ENCODE measurements at regions not wholly inside any gene's neighbourhood (a gene's known extent, or its start where the extent isn't known, plus 50 kb on each side); places are given as distances from the start of the nearest gene placed in this dataset.
"Not testable (repeated sequence)": the region's sequence is repeated elsewhere in the genome, so short reads cannot be mapped to it uniquely, and the experiment has no call there.

- DNase-seq (ENCODE audit: low read depth, low spot score) = no peak
- CTCF ChIA-PET = interaction anchor here (1.0 kb wide), 1 partner anchor 270 kb away, joined by 3 read pairs; no protein-coding TSS in a partner anchor
- POLR2A ChIA-PET = no interaction called here
- no peak overlapping the region for H3K4me3 ChIP-seq (ENCODE audit: low read depth, low read length)
- TF ChIP-seq CTCF (IDR thresholded peaks at IDR 0.05; ENCODE audit: insufficient read depth, low read length, missing control alignments) = no peak
These were observed 440.6 kb upstream of the DYNLRB2 start for GRCh38 chr16:80100186-80100585.

- TF ChIP-seq CTCF (IDR thresholded peaks at IDR 0.05; ENCODE audit: insufficient read depth, low read length, missing control alignments) = no peak
- POLR2A ChIA-PET = no interaction called here
- CTCF ChIA-PET = no interaction called here
- H3K4me3 ChIP-seq (ENCODE audit: low read depth, low read length) = no peak overlapping the region
- DNase-seq (ENCODE audit: low read depth, low spot score) = no peak
These were observed 443.7 kb upstream of the DYNLRB2 start for GRCh38 chr16:80097098-80097497.

- POLR2A ChIA-PET = no interaction called here
- no peak for TF ChIP-seq CTCF (IDR thresholded peaks at IDR 0.05; ENCODE audit: insufficient read depth, low read length, missing control alignments)
- DNase-seq (ENCODE audit: low read depth, low spot score) = no peak
- CTCF ChIA-PET = interaction anchor here (1.0 kb wide), 1 partner anchor 8 kb away, joined by 3 read pairs; no protein-coding TSS in a partner anchor
- H3K4me3 ChIP-seq (ENCODE audit: low read depth, low read length) = no peak overlapping the region
These were observed 448.1 kb upstream of the DYNLRB2 start for GRCh38 chr16:80092681-80093080.

GRCh38 chr16:80091453-80091852 is 449.3 kb upstream of the DYNLRB2 start:
- CTCF ChIA-PET; POLR2A ChIA-PET; H3K4me3 ChIP-seq (ENCODE audit: low read depth, low read length); DNase-seq (ENCODE audit: low read depth, low spot score): not testable (repeated sequence)

- no peak overlapping the region for H3K4me3 ChIP-seq (ENCODE audit: low read depth, low read length)
- no peak for DNase-seq (ENCODE audit: low read depth, low spot score)
- ChIA-PET POLR2A (no interaction called here), CTCF (interaction anchor here (0.9 to 1.9 kb wide), 2 partner anchors 20 to 284 kb away, joined by 3 to 10 read pairs; no protein-coding TSS in a partner anchor)
- no peak for TF ChIP-seq CTCF (IDR thresholded peaks at IDR 0.05; ENCODE audit: insufficient read depth, low read length, missing control alignments)
These were observed 455.2 kb upstream of the DYNLRB2 start for GRCh38 chr16:80085606-80086005.

GRCh38 chr16:80084614-80085013 is 456.2 kb upstream of the DYNLRB2 start:
- CTCF ChIA-PET = interaction anchor here (0.6 to 1.9 kb wide), 9 partner anchors 9 to 865 kb away, joined by 3 to 10 read pairs (median 3); no protein-coding TSS in a partner anchor
- no peak overlapping the region for H3K4me3 ChIP-seq (ENCODE audit: low read depth, low read length)
- peak; percentile 40 for TF ChIP-seq CTCF (IDR thresholded peaks at IDR 0.05; ENCODE audit: insufficient read depth, low read length, missing control alignments)
- no peak for DNase-seq (ENCODE audit: low read depth, low spot score)
- POLR2A ChIA-PET = no interaction called here

GRCh38 chr16:80084163-80084562 is 456.6 kb upstream of the DYNLRB2 start:
- ChIA-PET POLR2A (no interaction called here), CTCF (interaction anchor here (0.6 to 1.9 kb wide), 8 partner anchors 9 to 865 kb away, joined by 3 to 10 read pairs (median 4); no protein-coding TSS in a partner anchor)
- H3K4me3 ChIP-seq (ENCODE audit: low read depth, low read length) = no peak overlapping the region
- TF ChIP-seq CTCF (IDR thresholded peaks at IDR 0.05; ENCODE audit: insufficient read depth, low read length, missing control alignments) = no peak
- no peak for DNase-seq (ENCODE audit: low read depth, low spot score)

All from AG04449 (cell line).